Activated T-helper 2 cell treated with anti-CD3 and anti-CD28 coated beads, Interferon-gamma antibody, Interleukin-2, Interleukin-4, amounts not matched to agents 10 μg/mL and 5 μg/mL and 100 μg/mL, durations not matched to agents 14 hours and 24 hours and 36 hours (primary cell): ENCODE measurements at regions not wholly inside any gene's neighbourhood (a gene's known extent, or its start where the extent isn't known, plus 50 kb on each side); places are given as distances from the start of the nearest gene placed in this dataset.
"Not testable (repeated sequence)": the region's sequence is repeated elsewhere in the genome, so short reads cannot be mapped to it uniquely, and the experiment has no call there.

Experiments
- DNase-seq: peaks from one replicate; pipeline ENCODE4 v3.0.0; 2021; ENCODE audit warnings: low spot score
- H3K27ac Mint-ChIP-seq: one replicate; pipeline ENCODE4 v1.8.0; 2021; ENCODE audit warnings: mixed read lengths
- H3K27me3 Mint-ChIP-seq: one replicate; pipeline ENCODE4 v1.8.0; 2021; ENCODE audit warnings: low read depth, mixed read lengths
- H3K36me3 Mint-ChIP-seq: one replicate; pipeline ENCODE4 v1.8.0; 2021; ENCODE audit warnings: low read depth, mixed read lengths
- H3K4me1 Mint-ChIP-seq: one replicate; pipeline ENCODE4 v1.8.0; 2021; ENCODE audit warnings: low read depth, mixed read lengths
- H3K4me3 Mint-ChIP-seq: one replicate; pipeline ENCODE4 v1.8.0; 2021; ENCODE audit warnings: low read depth, mild to moderate bottlenecking, moderate library complexity, mixed read lengths
- H3K9me3 Mint-ChIP-seq: one replicate; pipeline ENCODE4 v1.8.0; 2021; ENCODE audit warnings: mixed read lengths
- intact Hi-C: fragments of 100-400 bp; cut with micrococcal nuclease; formaldehyde crosslinking; loops from one replicate; pipeline ENCODE4 v1.15.1; 2023

DNA sequence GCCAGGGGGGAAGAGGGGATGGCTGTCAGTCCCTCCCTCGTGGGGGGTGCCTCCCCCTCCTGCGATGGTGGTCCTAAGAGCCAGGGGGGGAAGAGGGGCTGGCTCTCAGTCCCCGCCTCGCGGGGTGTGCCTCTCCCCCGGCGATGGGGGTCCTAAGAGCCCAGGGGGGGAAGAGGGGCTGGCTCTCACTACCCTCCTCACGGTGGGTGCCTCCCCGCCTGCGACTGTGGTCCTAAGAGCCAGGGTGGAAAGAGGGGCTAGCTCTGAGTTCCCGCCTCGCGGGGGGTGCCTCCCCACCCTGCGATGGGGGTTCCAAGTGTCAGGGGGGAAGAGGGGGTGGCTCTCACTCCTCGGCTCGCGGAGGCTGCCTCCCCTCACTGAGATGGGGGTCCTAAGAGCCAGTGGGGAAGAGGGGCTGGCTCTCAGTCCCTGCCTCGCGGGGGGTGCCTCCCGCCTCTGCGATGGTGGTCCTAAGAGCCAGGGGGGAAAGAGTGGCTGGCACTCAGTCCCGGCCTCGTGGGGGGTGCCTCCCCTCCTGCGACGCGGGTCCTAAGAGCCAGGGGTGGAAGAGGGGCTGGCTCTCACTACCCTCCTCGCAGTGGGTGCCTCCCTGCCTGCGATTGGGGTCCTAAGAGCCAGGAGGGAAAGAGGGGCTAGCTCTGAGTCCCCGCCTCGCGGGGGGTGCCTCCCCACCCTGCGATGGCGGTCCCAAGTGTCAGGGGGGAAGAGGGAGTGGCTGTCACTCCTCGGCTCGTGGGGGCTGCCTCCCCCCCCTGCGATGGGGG lies 2325.6 kb upstream of the PCDH20 start:
- no peak overlapping the region for H3K27ac Mint-ChIP-seq
- no peaks in the 10 kb centered on the region for H3K27me3 Mint-ChIP-seq
- DNase-seq, result no peak
- H3K4me3 Mint-ChIP-seq, result no peak overlapping the region
- H3K36me3 Mint-ChIP-seq, result no peaks in the 10 kb centered on the region
- H3K9me3 Mint-ChIP-seq, result peaks cover 11% of the 10 kb centered on the region
- H3K4me1 Mint-ChIP-seq, result no peaks in the 10 kb centered on the region
- intact Hi-C loops, result no loop called here

- H3K27me3 Mint-ChIP-seq, H3K36me3 Mint-ChIP-seq, H3K27ac Mint-ChIP-seq, intact Hi-C loops, H3K4me3 Mint-ChIP-seq, DNase-seq, H3K4me1 Mint-ChIP-seq: not testable (repeated sequence)
- peaks cover 11% of the 10 kb centered on the region for H3K9me3 Mint-ChIP-seq
These were observed 2323.6 kb upstream of the PCDH20 start for GRCh38 chr13:63739112-63739735.

GRCh38 chr13:63737418-63737817 lies 2321.8 kb upstream of the PCDH20 start:
- Mint-ChIP-seq H3K4me3 (no peak overlapping the region), H3K27me3 (no peaks in the 10 kb centered on the region), H3K27ac (no peak overlapping the region), H3K36me3 (no peaks in the 10 kb centered on the region), H3K9me3 (peaks cover 7% of the 10 kb centered on the region), H3K4me1 (no peaks in the 10 kb centered on the region)
- DNase-seq, result no peak
- intact Hi-C loops, result no loop called here

DNA sequence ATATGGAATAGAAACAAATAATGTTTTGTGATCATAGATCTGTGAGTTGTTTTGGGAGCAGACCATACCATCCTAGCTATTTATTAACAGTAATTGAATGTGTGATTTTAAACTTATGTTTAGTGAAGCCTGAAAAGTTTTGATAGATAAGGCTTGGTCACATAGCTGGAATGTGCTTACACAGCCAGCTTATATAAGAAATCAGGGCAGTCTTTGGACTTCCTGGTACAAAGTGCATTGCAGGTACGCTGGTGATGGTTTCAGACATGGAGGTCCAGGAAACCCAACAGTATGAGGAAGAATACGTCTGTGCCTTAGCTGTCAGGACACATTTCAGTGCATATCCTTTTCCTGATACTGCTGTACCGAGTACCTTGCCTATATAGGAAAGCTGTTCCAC lies 2316.2 kb upstream of the PCDH20 start:
- Mint-ChIP-seq H3K4me3 (no peak overlapping the region), H3K36me3 (no peaks in the 10 kb centered on the region), H3K27me3 (no peaks in the 10 kb centered on the region), H3K27ac (no peak overlapping the region), H3K4me1 (no peaks in the 10 kb centered on the region), H3K9me3 (peaks cover 16% of the 10 kb centered on the region)
- intact Hi-C loops, result no loop called here
- no peak for DNase-seq

GRCh38 chr13:63712159-63712558 lies 2296.5 kb upstream of the PCDH20 start:
- intact Hi-C loops, DNase-seq, H3K4me3 Mint-ChIP-seq, H3K27me3 Mint-ChIP-seq, H3K27ac Mint-ChIP-seq, H3K4me1 Mint-ChIP-seq, H3K36me3 Mint-ChIP-seq: not testable (repeated sequence)
- peaks cover 14% of the 10 kb centered on the region for H3K9me3 Mint-ChIP-seq

DNA sequence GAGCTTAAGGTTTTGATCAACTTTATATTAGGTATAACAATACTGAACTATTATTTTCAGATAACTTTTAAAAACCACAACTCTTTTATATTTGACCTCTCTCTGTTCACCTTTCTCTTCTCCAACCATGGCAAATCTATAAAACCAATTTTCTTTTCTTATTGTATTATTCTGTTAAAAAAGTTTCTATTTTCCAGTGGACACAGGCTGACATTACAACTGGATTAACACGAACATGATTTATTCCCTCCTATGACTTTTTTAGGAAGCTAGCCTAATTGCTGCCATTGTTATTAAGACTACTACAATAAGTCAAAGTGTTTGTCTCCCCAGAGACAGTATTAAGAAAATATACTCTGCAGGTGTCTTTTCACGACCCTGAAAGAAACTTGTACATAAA lies 2291.1 kb upstream of the PCDH20 start:
- no peaks in the 10 kb centered on the region for H3K4me1 Mint-ChIP-seq
- H3K27me3 Mint-ChIP-seq, result no peaks in the 10 kb centered on the region
- intact Hi-C loops, result no loop called here
- H3K36me3 Mint-ChIP-seq, result no peaks in the 10 kb centered on the region
- H3K9me3 Mint-ChIP-seq, result peaks cover 19% of the 10 kb centered on the region
- no peak overlapping the region for H3K4me3 Mint-ChIP-seq
- DNase-seq, result no peak
- H3K27ac Mint-ChIP-seq, result no peak overlapping the region

DNA sequence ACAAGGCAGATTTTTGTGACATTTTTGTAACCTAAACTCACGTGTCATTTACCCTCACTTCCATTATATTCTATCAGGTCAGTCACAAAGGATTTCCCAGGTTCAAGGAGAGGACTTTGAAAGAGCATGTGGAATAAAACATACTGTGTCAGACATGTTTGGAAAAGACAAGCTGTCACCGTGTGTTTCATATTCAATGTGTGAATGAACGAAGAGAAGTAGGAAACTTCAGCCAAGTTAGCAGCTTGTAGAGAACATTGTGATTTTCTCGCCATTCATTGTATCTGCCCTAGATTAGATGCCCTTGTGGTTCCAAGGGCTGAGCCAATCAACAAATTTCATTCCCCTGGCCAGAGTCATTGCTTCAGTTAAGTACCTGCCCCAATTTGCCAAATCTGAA lies 2288.9 kb upstream of the PCDH20 start:
- H3K27me3 Mint-ChIP-seq, result no peaks in the 10 kb centered on the region
- no peaks in the 10 kb centered on the region for H3K4me1 Mint-ChIP-seq
- no peak overlapping the region for H3K27ac Mint-ChIP-seq
- intact Hi-C loops, result no loop called here
- H3K36me3 Mint-ChIP-seq, result no peaks in the 10 kb centered on the region
- peaks cover 27% of the 10 kb centered on the region for H3K9me3 Mint-ChIP-seq
- DNase-seq, result no peak
- no peak overlapping the region for H3K4me3 Mint-ChIP-seq

- no peak for DNase-seq
- intact Hi-C loops, result no loop called here
- Mint-ChIP-seq H3K9me3 (peaks cover 31% of the 10 kb centered on the region), H3K36me3 (no peaks in the 10 kb centered on the region), H3K4me3 (no peak overlapping the region), H3K4me1 (no peaks in the 10 kb centered on the region), H3K27ac (no peak overlapping the region), H3K27me3 (no peaks in the 10 kb centered on the region)
These were observed 2284.7 kb upstream of the PCDH20 start for GRCh38 chr13:63700350-63700749.

DNA sequence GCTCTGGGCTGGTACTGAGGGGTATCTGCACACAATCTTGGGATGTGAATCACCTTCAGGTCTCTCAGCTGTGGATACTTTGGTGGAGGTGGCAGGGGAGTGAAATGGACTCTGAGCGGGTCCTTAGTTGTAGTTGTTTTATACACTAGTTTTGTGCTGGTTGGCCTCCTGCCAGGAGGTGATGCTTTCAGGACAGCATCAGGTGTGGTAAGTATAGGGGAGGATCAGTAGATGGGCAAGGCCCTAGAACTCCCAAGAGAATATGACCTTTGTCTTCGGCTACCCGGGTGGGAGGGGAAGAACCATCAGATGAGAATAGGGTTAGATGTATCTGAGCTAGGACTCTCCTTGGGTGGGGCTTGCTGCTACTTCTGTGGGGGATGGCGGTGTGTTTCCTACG lies 2284.3 kb upstream of the PCDH20 start:
- DNase-seq, result no peak
- H3K27ac Mint-ChIP-seq, result no peak overlapping the region
- peaks cover 31% of the 10 kb centered on the region for H3K9me3 Mint-ChIP-seq
- no peak overlapping the region for H3K4me3 Mint-ChIP-seq
- no peaks in the 10 kb centered on the region for H3K4me1 Mint-ChIP-seq
- H3K36me3 Mint-ChIP-seq, result no peaks in the 10 kb centered on the region
- no peaks in the 10 kb centered on the region for H3K27me3 Mint-ChIP-seq
- intact Hi-C loops, result no loop called here

DNA sequence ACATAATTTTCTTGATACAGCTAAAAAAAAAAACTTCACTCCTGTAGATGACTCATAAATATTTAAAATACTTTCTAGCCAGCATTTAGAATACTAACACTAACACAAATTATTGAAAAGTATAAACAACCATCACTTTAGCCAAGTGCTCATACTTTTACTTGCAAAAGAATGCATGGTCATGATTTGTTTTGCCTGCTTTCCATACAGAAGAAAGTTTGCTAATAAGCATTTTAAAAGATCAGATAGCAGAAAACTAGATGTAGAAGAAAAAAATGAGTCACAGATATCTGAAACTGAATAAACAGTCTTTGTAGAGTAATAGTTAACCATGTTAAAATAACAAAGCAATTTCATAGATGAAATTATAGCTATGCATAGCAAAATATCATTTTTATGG lies 2280.4 kb upstream of the PCDH20 start:
- Mint-ChIP-seq H3K27ac (no peak overlapping the region), H3K4me3 (no peak overlapping the region), H3K36me3 (no peaks in the 10 kb centered on the region), H3K9me3 (peaks cover 27% of the 10 kb centered on the region), H3K4me1 (no peaks in the 10 kb centered on the region), H3K27me3 (no peaks in the 10 kb centered on the region)
- intact Hi-C loops, result no loop called here
- DNase-seq, result no peak

DNA sequence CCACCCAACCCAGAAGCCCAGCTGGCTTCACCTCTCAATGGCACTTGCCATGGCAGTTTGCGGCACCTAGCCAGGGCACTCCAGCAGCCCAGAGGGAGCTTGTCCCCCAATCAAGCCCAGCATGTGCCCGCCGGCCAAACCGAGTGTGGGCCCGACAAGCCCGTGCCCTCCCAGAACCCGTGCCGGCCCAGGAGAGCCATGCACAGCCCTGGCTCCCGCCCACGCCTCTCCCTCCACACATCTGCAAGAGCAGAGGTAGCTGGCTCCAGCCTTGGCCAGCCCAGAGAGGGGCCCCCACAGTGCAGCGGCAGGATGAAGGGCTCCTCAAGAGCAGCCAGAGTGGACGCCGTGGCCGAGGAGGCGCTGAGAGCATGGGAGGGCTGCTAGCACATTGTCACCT lies 2278.0 kb upstream of the PCDH20 start:
- H3K9me3 Mint-ChIP-seq, result peaks cover 24% of the 10 kb centered on the region
- intact Hi-C loops, result no loop called here
- H3K4me1 Mint-ChIP-seq, result no peaks in the 10 kb centered on the region
- H3K36me3 Mint-ChIP-seq, result no peaks in the 10 kb centered on the region
- no peak overlapping the region for H3K27ac Mint-ChIP-seq
- H3K4me3 Mint-ChIP-seq, result no peak overlapping the region
- no peak for DNase-seq
- H3K27me3 Mint-ChIP-seq, result no peaks in the 10 kb centered on the region

GRCh38 chr13:63691474-63691873 lies 2275.8 kb upstream of the PCDH20 start:
- Mint-ChIP-seq H3K27ac (no peak overlapping the region), H3K9me3 (peaks cover 40% of the 10 kb centered on the region), H3K4me1 (no peaks in the 10 kb centered on the region), H3K27me3 (no peaks in the 10 kb centered on the region), H3K36me3 (no peaks in the 10 kb centered on the region), H3K4me3 (no peak overlapping the region)
- intact Hi-C loops, result no loop called here
- no peak for DNase-seq

GRCh38 chr13:63690672-63691071 lies 2275.0 kb upstream of the PCDH20 start:
- H3K4me1 Mint-ChIP-seq, result no peaks in the 10 kb centered on the region
- H3K27ac Mint-ChIP-seq, result no peak overlapping the region
- peaks cover 45% of the 10 kb centered on the region for H3K9me3 Mint-ChIP-seq
- no peak for DNase-seq
- no peaks in the 10 kb centered on the region for H3K27me3 Mint-ChIP-seq
- no peaks in the 10 kb centered on the region for H3K36me3 Mint-ChIP-seq
- intact Hi-C loops, result no loop called here
- H3K4me3 Mint-ChIP-seq, result no peak overlapping the region
